ENCODE measurements at regions not wholly inside any gene's neighbourhood (a gene's known extent, or its start where the extent isn't known, plus 50 kb on each side); places are given as distances from the start of the nearest gene placed in this dataset.
A peak's percentile ranks its signal among the peaks of the same experiment; 100 is the strongest.

- no peak for DNase-seq (ENCODE audit: low spot score)
Observed at GRCh38 chr1:57991289-57991688, 555.2 kb downstream of the OMA1 start.

GRCh38 chr1:57989877-57990276 lies 556.6 kb downstream of the OMA1 start:
- DNase-seq (ENCODE audit: low spot score), result no peak

- no peak for DNase-seq (ENCODE audit: low spot score)
Observed at GRCh38 chr1:57987523-57987922, 559.0 kb downstream of the OMA1 start.

- DNase-seq (ENCODE audit: low spot score), result no peak
Observed at GRCh38 chr1:57986432-57986831, 560.1 kb downstream of the OMA1 start.

GRCh38 chr1:57984277-57984676 lies 560.4 kb upstream of the DAB1 start:
- no peak for DNase-seq (ENCODE audit: low spot score)

GRCh38 chr1:57983441-57983840 lies 559.6 kb upstream of the DAB1 start:
- no peak for DNase-seq (ENCODE audit: low spot score)

- DNase-seq (ENCODE audit: low spot score), result no peak
Observed at GRCh38 chr1:57982852-57983251, 559.0 kb upstream of the DAB1 start.

GRCh38 chr1:57976216-57976615 lies 552.4 kb upstream of the DAB1 start:
- no peak for DNase-seq (ENCODE audit: low spot score)

- DNase-seq (ENCODE audit: low spot score), result no peak
Observed at GRCh38 chr1:57968321-57968720, 544.5 kb upstream of the DAB1 start.

GRCh38 chr1:57966751-57967406 lies 543.0 kb upstream of the DAB1 start:
- peak; percentile 20 for DNase-seq (ENCODE audit: low spot score)

GRCh38 chr1:57966340-57966739 lies 542.5 kb upstream of the DAB1 start:
- DNase-seq (ENCODE audit: low spot score), result no peak

- no peak for DNase-seq (ENCODE audit: low spot score)
Observed at GRCh38 chr1:57963581-57963980, 539.7 kb upstream of the DAB1 start.

- DNase-seq (ENCODE audit: low spot score), result no peak
Observed at GRCh38 chr1:57959531-57960241, 535.8 kb upstream of the DAB1 start.

- DNase-seq (ENCODE audit: low spot score), result no peak
Observed at GRCh38 chr1:57957576-57957975, 533.7 kb upstream of the DAB1 start.

- DNase-seq (ENCODE audit: low spot score), result no peak
Observed at GRCh38 chr1:57951390-57951789, 527.5 kb upstream of the DAB1 start.

- DNase-seq (ENCODE audit: low spot score), result no peak
Observed at GRCh38 chr1:57949168-57949567, 525.3 kb upstream of the DAB1 start.

GRCh38 chr1:57947471-57947870 lies 523.6 kb upstream of the DAB1 start:
- no peak for DNase-seq (ENCODE audit: low spot score)

GRCh38 chr1:57945045-57945444 lies 521.2 kb upstream of the DAB1 start:
- no peak for DNase-seq (ENCODE audit: low spot score)

GRCh38 chr1:57943365-57943764 lies 519.5 kb upstream of the DAB1 start:
- DNase-seq (ENCODE audit: low spot score), result no peak

GRCh38 chr1:57934745-57935144 lies 510.9 kb upstream of the DAB1 start:
- no peak for DNase-seq (ENCODE audit: low spot score)

GRCh38 chr1:57927003-57927402 lies 503.1 kb upstream of the DAB1 start:
- DNase-seq (ENCODE audit: low spot score), result no peak

- DNase-seq (ENCODE audit: low spot score), result no peak
Observed at GRCh38 chr1:57926025-57926552, 502.2 kb upstream of the DAB1 start.

- DNase-seq (ENCODE audit: low spot score), result no peak
Observed at GRCh38 chr1:57925226-57925625, 501.4 kb upstream of the DAB1 start.

- no peak for DNase-seq (ENCODE audit: low spot score)
Observed at GRCh38 chr1:57922130-57922529, 498.3 kb upstream of the DAB1 start.
